Tibial nerve (tissue), 4 donors: ENCODE measurements at regions not wholly inside any gene's neighbourhood (a gene's known extent, or its start where the extent isn't known, plus 50 kb on each side); places are given as distances from the start of the nearest gene placed in this dataset.

Source experiments
- DNase-seq, 2 donors: peaks; one replicate each; pipeline ENCODE4 v3.0.0-alpha.2; 2019; ENCODE audit warnings: low spot score in 2 of 2
- H3K27ac ChIP-seq, 4 donors: fragments of 200-600 bp; sonication (generic) in 3 of 4; one replicate each; pipeline ENCODE4 v1.5.1; 2017 to 2019; ENCODE audit warnings: mild to moderate bottlenecking in 1 of 4
- H3K27me3 ChIP-seq, 2 donors: fragments of 200-600 bp; sonication (generic) in 1 of 2; one replicate each; pipeline versions ENCODE4 v1.5.1 to v1.6.0; 2017 to 2019
- H3K36me3 ChIP-seq, 3 donors: fragments of 200-600 bp; sonication (generic); one replicate each; pipeline ENCODE4 v1.5.1; 2018 to 2019
- H3K4me1 ChIP-seq, 4 donors: fragments of 200-600 bp; sonication (generic) in 3 of 4; one replicate each; pipeline ENCODE4 v1.5.1; 2017 to 2019
- H3K4me3 ChIP-seq, 4 donors: fragments of 200-600 bp; sonication (generic) in 3 of 4; one replicate each; pipeline ENCODE4 v1.5.1; 2017 to 2019; ENCODE audit warnings: mild to moderate bottlenecking in 1 of 4, moderate library complexity in 1 of 4
- H3K9me3 ChIP-seq, 4 donors: fragments of 200-600 bp; sonication (generic) in 3 of 4; one replicate each; pipeline ENCODE4 v1.5.1; 2017 to 2019
- CTCF ChIP-seq, 5 experiments: fragments of 200-600 bp in 3 of 5; fragments of 450-650 bp in 2 of 5; sonication (generic) in 3 of 5; IDR thresholded peaks; one replicate each; pipeline ENCODE4 v1.5.1; 2016 to 2019; ENCODE audit warnings: antibody characterized with exemption in 5 of 5, mild to moderate bottlenecking in 3 of 5, moderate library complexity in 2 of 5
- EP300 ChIP-seq, 2 donors: sonication (generic); formaldehyde crosslinking; IDR thresholded peaks; one replicate each; pipeline ENCODE4 v1.6.1; 2017; ENCODE audit warnings: antibody characterized with exemption in 2 of 2, mild to moderate bottlenecking in 1 of 2
- POLR2A ChIP-seq, 2 donors: fragments of 450-650 bp; IDR thresholded peaks; one replicate each; pipeline ENCODE4 v1.6.1; 2017; ENCODE audit warnings: antibody characterized with exemption in 2 of 2, mild to moderate bottlenecking in 2 of 2, moderate library complexity in 2 of 2
- WGBS, 2 donors: methylation state at CpG; one replicate each; pipeline ENCODE4 v1.1.5; 2018; 5-methylcytosine and 5-hydroxymethylcytosine counted together

- no peak for DNase-seq
- H3K4me3 ChIP-seq: no peak overlapping the region
- WGBS, 2 donors: 62 to 65% methylated on average over 3 of the region's 3 CpGs
- no peaks in the 10 kb centered on the region for H3K9me3 ChIP-seq
- H3K27ac ChIP-seq: no peak overlapping the region
- TF ChIP-seq EP300 (IDR thresholded peaks at IDR 0.05) (no peak), POLR2A (IDR thresholded peaks at IDR 0.05) (no peak), CTCF (IDR thresholded peaks at IDR 0.05) (no peak)
- no peaks in the 10 kb centered on the region for H3K4me1 ChIP-seq
- no peaks in the 10 kb centered on the region for H3K36me3 ChIP-seq
- no peaks in the 10 kb centered on the region for H3K27me3 ChIP-seq
These were observed 145.6 kb downstream of the CCDC71L start for GRCh38 chr7:106515321-106515720.

DNA sequence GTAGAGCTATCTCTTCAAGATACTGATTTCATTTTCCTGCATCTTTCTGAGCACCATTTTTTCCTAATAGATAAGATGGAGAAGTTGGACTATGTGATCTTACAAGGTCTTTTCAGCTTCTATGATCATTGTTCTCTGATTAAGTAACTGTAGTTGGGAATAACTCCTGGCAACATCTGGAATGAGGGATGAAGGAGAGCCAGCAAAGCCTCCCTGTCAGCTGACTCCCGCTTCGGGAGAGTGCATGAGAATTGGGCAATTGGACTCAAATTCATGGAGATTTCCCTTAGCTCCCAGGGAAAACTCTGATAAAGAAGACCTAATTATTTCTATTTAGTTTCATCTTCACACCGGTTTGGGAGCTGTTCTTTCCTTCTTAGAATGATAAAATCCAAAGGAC is 146.1 kb downstream of the CCDC71L start:
- no peak overlapping the region for H3K4me3 ChIP-seq
- WGBS, 2 donors: 66 to 70% methylated on average over 3 of the region's 3 CpGs
- H3K36me3 ChIP-seq: no peaks in the 10 kb centered on the region
- H3K27me3 ChIP-seq: no peaks in the 10 kb centered on the region
- no peak overlapping the region for H3K27ac ChIP-seq
- H3K9me3 ChIP-seq: no peaks in the 10 kb centered on the region
- peak in 1 of 2 donors; percentile 14 for TF ChIP-seq EP300 (IDR thresholded peaks at IDR 0.05)
- no peak for TF ChIP-seq POLR2A (IDR thresholded peaks at IDR 0.05)
- no peaks in the 10 kb centered on the region for H3K4me1 ChIP-seq
- DNase-seq: peak in 1 of 2 donors; percentile 25

DNA sequence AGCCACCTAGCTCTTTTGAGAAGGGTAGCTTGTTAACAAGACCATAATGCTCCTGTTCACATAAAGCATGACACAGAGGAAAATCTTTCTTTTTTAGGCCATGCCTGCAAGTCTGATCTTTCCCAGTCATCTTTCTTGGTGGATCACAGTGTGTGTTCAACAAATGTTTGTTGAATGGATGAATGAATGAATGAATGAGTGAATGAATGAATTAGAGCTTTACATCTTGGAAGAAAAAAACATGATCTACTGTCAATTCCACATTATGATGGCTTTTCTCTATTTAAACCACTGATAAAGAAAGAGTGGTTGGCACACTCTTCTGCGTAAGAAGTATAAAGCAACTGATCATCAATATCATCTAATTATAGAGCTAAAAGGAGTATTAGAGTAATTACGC is 148.7 kb downstream of the CCDC71L start:
- TF ChIP-seq EP300 (IDR thresholded peaks at IDR 0.05): no peak
- no peak for TF ChIP-seq CTCF (IDR thresholded peaks at IDR 0.05)
- TF ChIP-seq POLR2A (IDR thresholded peaks at IDR 0.05): no peak
- no peak overlapping the region for H3K27ac ChIP-seq
- DNase-seq: no peak
- no peaks in the 10 kb centered on the region for H3K4me1 ChIP-seq
- no peaks in the 10 kb centered on the region for H3K36me3 ChIP-seq
- WGBS, 2 donors: 94 to 95% methylated on average over 2 of the region's 2 CpGs
- no peak overlapping the region for H3K4me3 ChIP-seq
- H3K9me3 ChIP-seq: no peaks in the 10 kb centered on the region
- no peaks in the 10 kb centered on the region for H3K27me3 ChIP-seq

GRCh38 chr7:106504645-106505044 is 156.3 kb downstream of the CCDC71L start:
- 65 to 85% methylated on average over 1 of the region's 1 CpG for WGBS, 2 donors
- H3K36me3 ChIP-seq: no peaks in the 10 kb centered on the region
- H3K27me3 ChIP-seq: no peaks in the 10 kb centered on the region
- no peaks in the 10 kb centered on the region for H3K9me3 ChIP-seq
- no peak for TF ChIP-seq POLR2A (IDR thresholded peaks at IDR 0.05)
- no peak for TF ChIP-seq EP300 (IDR thresholded peaks at IDR 0.05)
- TF ChIP-seq CTCF (IDR thresholded peaks at IDR 0.05): no peak
- DNase-seq: no peak
- H3K4me3 ChIP-seq: no peak overlapping the region
- no peaks in the 10 kb centered on the region for H3K4me1 ChIP-seq
- no peak overlapping the region for H3K27ac ChIP-seq

DNA sequence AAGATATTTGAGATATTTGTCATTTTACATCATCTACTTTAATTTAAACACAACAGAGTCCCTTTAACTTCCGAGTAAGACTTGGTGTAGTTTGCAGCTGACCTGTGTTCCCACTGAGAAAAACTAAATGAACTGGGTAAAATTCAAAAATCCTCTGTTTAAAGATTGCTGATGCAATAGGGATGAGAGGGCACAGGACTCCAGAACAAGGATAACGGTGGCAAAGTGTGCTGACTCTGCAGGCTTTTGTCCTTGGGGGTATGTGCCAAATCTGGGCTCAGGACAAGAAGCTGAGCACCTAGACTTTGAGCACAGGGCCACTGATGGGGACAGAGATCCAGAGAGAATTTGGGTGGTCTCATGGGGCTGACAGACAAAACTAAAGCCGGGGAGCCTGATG is 156.8 kb downstream of the CCDC71L start:
- no peak overlapping the region for H3K4me3 ChIP-seq
- no peaks in the 10 kb centered on the region for H3K4me1 ChIP-seq
- WGBS, 2 donors: 67 to 77% methylated on average over 3 of the region's 3 CpGs
- no peak for DNase-seq
- TF ChIP-seq EP300 (IDR thresholded peaks at IDR 0.05) (no peak), CTCF (IDR thresholded peaks at IDR 0.05) (no peak), POLR2A (IDR thresholded peaks at IDR 0.05) (no peak)
- H3K36me3 ChIP-seq: no peaks in the 10 kb centered on the region
- H3K27me3 ChIP-seq: no peaks in the 10 kb centered on the region
- H3K9me3 ChIP-seq: no peaks in the 10 kb centered on the region
- no peak overlapping the region for H3K27ac ChIP-seq

DNA sequence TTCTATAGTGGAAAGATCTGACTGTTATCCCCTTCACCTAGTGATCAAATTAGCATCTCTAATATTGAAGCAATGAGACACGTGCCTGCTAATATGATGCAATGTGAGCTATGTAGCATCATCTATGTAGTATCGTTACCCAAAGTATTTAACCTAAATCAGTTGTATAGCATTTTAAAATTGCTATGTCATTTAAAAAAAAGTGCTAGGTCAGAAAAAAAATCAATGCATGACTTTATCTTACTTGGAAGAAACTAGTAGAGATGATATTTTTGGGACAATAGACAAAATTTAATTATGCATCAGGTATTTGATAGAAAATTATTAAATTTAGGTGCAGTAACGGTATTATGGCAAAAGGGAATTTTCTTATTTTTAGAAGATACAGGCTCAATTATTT is 157.3 kb downstream of the CCDC71L start:
- no peak for DNase-seq
- TF ChIP-seq EP300 (IDR thresholded peaks at IDR 0.05) (no peak), POLR2A (IDR thresholded peaks at IDR 0.05) (no peak), CTCF (IDR thresholded peaks at IDR 0.05) (no peak)
- H3K4me3 ChIP-seq: no peak overlapping the region
- H3K4me1 ChIP-seq: no peaks in the 10 kb centered on the region
- no peak overlapping the region for H3K27ac ChIP-seq
- WGBS, 2 donors: 88 to 90% methylated on average over 3 of the region's 3 CpGs
- no peaks in the 10 kb centered on the region for H3K9me3 ChIP-seq
- no peaks in the 10 kb centered on the region for H3K27me3 ChIP-seq
- H3K36me3 ChIP-seq: no peaks in the 10 kb centered on the region
